ENCODE measurements at regions not wholly inside any gene's neighbourhood (a gene's known extent, or its start where the extent isn't known, plus 50 kb on each side); places are given as distances from the start of the nearest gene placed in this dataset.

DNA sequence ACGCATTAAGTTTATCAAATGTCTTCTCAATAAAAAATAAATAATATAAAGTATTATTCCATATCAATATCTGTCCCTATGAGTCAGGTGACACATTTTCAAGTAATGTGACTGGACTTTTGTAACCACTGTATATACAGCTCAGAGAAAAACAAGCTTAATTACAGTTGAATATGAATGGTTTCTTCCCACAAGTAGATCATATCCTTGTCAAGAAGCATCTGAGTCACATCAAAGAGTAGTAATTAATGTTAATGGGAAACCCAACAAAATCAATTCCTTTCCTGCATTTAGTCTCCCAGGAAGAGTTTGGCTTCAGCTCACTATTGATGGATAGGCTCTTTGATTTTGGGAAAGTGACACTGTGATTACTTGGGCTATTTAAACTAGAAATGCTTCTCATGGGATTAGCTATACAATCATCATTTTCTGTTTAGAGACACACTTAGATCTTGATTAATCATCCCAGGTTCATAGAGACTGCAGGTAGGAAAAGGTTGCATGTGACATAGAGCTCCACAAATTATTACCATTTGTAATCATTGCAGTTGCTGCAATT lies 292.9 kb downstream of the GABRG2 start:
- TF ChIP-seq, protein P1, sequence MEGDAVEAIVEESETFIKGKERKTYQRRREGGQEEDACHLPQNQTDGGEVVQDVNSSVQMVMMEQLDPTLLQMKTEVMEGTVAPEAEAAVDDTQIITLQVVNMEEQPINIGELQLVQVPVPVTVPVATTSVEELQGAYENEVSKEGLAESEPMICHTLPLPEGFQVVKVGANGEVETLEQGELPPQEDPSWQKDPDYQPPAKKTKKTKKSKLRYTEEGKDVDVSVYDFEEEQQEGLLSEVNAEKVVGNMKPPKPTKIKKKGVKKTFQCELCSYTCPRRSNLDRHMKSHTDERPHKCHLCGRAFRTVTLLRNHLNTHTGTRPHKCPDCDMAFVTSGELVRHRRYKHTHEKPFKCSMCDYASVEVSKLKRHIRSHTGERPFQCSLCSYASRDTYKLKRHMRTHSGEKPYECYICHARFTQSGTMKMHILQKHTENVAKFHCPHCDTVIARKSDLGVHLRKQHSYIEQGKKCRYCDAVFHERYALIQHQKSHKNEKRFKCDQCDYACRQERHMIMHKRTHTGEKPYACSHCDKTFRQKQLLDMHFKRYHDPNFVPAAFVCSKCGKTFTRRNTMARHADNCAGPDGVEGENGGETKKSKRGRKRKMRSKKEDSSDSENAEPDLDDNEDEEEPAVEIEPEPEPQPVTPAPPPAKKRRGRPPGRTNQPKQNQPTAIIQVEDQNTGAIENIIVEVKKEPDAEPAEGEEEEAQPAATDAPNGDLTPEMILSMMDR (conservative IDR thresholded peaks at IDR 0.05 in 1 of 2, IDR thresholded peaks at IDR 0.05 in 1 of 2; ENCODE audit: low read depth in 1 of 2, low read length in 2 of 2) = no peak
- no peak for TF ChIP-seq EZH2 (IDR thresholded peaks at IDR 0.05; ENCODE audit: low read length, missing control alignments)
